ENCODE measurements at regions not wholly inside any gene's neighbourhood (a gene's known extent, or its start where the extent isn't known, plus 50 kb on each side); places are given as distances from the start of the nearest gene placed in this dataset.
A peak's percentile ranks its signal among the peaks of the same experiment; 100 is the strongest.
"Not testable (repeated sequence)": the region's sequence is repeated elsewhere in the genome, so short reads cannot be mapped to it uniquely, and the experiment has no call there.

- Mint-ChIP-seq H3K4me1 (no peaks in the 10 kb centered on the region), H3K9me3 (no peaks in the 10 kb centered on the region), H3K36me3 (ENCODE audit: low read depth) (no peaks in the 10 kb centered on the region), H3K27me3 (ENCODE audit: insufficient read depth, low read depth, poor library complexity) (no peaks in the 10 kb centered on the region), H3K4me3 (no peak overlapping the region), H3K27ac (no peak overlapping the region)
- Histone ChIP-seq H3K27me3 (ENCODE audit: insufficient read depth) (no peaks in the 10 kb centered on the region), H3K4me2 (no peak overlapping the region), H3F3A (replicated peaks; ENCODE audit: low read depth) (no peaks in the 10 kb centered on the region), H3K9me2 (ENCODE audit: insufficient read depth) (no peaks in the 10 kb centered on the region), H3K27ac (ENCODE audit: low read depth) (no peak overlapping the region), H3K4me3 (no peak overlapping the region), H4K20me1 (replicated peaks; ENCODE audit: insufficient read depth) (no peaks in the 10 kb centered on the region), H3K4me1 (ENCODE audit: insufficient read depth) (peaks cover 9% of the 10 kb centered on the region), H2AFZ (no peak overlapping the region), H3K79me2 (replicated peaks; ENCODE audit: insufficient read depth) (no peaks in the 10 kb centered on the region), H3K36me3 (ENCODE audit: insufficient read depth) (no peaks in the 10 kb centered on the region)
- no peak for TF ChIP-seq POLR2AphosphoS5 (IDR thresholded peaks at IDR 0.05; ENCODE audit: low read depth)
- TF ChIP-seq CREB1 (CRISPR knock-in tag; IDR thresholded peaks at IDR 0.05; ENCODE audit: low read depth): no peak
- TF ChIP-seq JUNB (IDR thresholded peaks at IDR 0.05; ENCODE audit: unreplicated experiment): no peak
- no peak for TF ChIP-seq ZNF114 (CRISPR knock-in tag; IDR thresholded peaks at IDR 0.05)
- no peak for TF ChIP-seq ETS1 (IDR thresholded peaks at IDR 0.05)
- no peak for TF ChIP-seq REST (IDR thresholded peaks at IDR 0.05; ENCODE audit: unreplicated experiment)
- DNase-seq (ENCODE audit: low spot score) (no peak), ATAC-seq (no peak)
These were observed 589.4 kb downstream of the RFPL4B start for GRCh38 chr6:112936504-112936903.

- H3K27me3 ChIP-seq (ENCODE audit: insufficient read depth); H3K4me3 ChIP-seq; H3K36me3 Mint-ChIP-seq (ENCODE audit: low read depth); H3F3A ChIP-seq (replicated peaks; ENCODE audit: low read depth); H3K4me3 Mint-ChIP-seq; H3K4me1 Mint-ChIP-seq; H3K79me2 ChIP-seq (replicated peaks; ENCODE audit: insufficient read depth); H3K36me3 ChIP-seq (ENCODE audit: insufficient read depth); H3K27me3 Mint-ChIP-seq (ENCODE audit: insufficient read depth, low read depth, poor library complexity); ATAC-seq; H3K27ac Mint-ChIP-seq; H4K20me1 ChIP-seq (replicated peaks; ENCODE audit: insufficient read depth); H3K4me2 ChIP-seq; H3K27ac ChIP-seq (ENCODE audit: low read depth); H3K9me2 ChIP-seq (ENCODE audit: insufficient read depth); H3K4me1 ChIP-seq (ENCODE audit: insufficient read depth); DNase-seq (ENCODE audit: low spot score); H3K9me3 Mint-ChIP-seq: not testable (repeated sequence)
- H2AFZ ChIP-seq: peak overlapping the region; percentile 3; the same call in 1 of the 2 replicates
These were observed 590.6 kb downstream of the RFPL4B start for GRCh38 chr6:112937690-112938089.

- Histone ChIP-seq H3K4me1 (ENCODE audit: insufficient read depth) (peaks cover 9% of the 10 kb centered on the region), H3K4me2 (no peak overlapping the region), H3K27ac (ENCODE audit: low read depth) (no peak overlapping the region), H3K36me3 (ENCODE audit: insufficient read depth) (no peaks in the 10 kb centered on the region), H3K9me2 (ENCODE audit: insufficient read depth) (no peaks in the 10 kb centered on the region), H3K4me3 (no peak overlapping the region), H4K20me1 (replicated peaks; ENCODE audit: insufficient read depth) (no peaks in the 10 kb centered on the region), H3K27me3 (ENCODE audit: insufficient read depth) (no peaks in the 10 kb centered on the region), H2AFZ (no peak overlapping the region), H3K79me2 (replicated peaks; ENCODE audit: insufficient read depth) (no peaks in the 10 kb centered on the region), H3F3A (replicated peaks; ENCODE audit: low read depth) (no peaks in the 10 kb centered on the region)
- no peak overlapping the region for H3K4me3 Mint-ChIP-seq
- ATAC-seq: no peak
- no peaks in the 10 kb centered on the region for H3K4me1 Mint-ChIP-seq
- no peaks in the 10 kb centered on the region for H3K27me3 Mint-ChIP-seq (ENCODE audit: insufficient read depth, low read depth, poor library complexity)
- H3K9me3 Mint-ChIP-seq: no peaks in the 10 kb centered on the region
- no peaks in the 10 kb centered on the region for H3K36me3 Mint-ChIP-seq (ENCODE audit: low read depth)
- no peak for DNase-seq (ENCODE audit: low spot score)
- no peak overlapping the region for H3K27ac Mint-ChIP-seq
- TF ChIP-seq ZNF331 (CRISPR knock-in tag; IDR thresholded peaks at IDR 0.05; ENCODE audit: low read depth): no peak
- TF ChIP-seq ETS1 (IDR thresholded peaks at IDR 0.05): no peak
- no peak for TF ChIP-seq JUNB (IDR thresholded peaks at IDR 0.05; ENCODE audit: unreplicated experiment)
- TF ChIP-seq CTCF (conservative IDR thresholded peaks at IDR 0.05; ENCODE audit: low read depth in 2 of 2): no peak
- TF ChIP-seq EZH2phosphoT487 (IDR thresholded peaks at IDR 0.05; ENCODE audit: unreplicated experiment): no peak
- no peak for TF ChIP-seq STAT1 (IDR thresholded peaks at IDR 0.05; ENCODE audit: unreplicated experiment)
- no peak for TF ChIP-seq POLR2AphosphoS5 (IDR thresholded peaks at IDR 0.05; ENCODE audit: low read depth)
These were observed 591.5 kb downstream of the RFPL4B start for GRCh38 chr6:112938650-112939049.
